Hepatocyte (in vitro differentiated cells): ENCODE measurements at regions not wholly inside any gene's neighbourhood (a gene's known extent, or its start where the extent isn't known, plus 50 kb on each side); places are given as distances from the start of the nearest gene placed in this dataset.
A peak's percentile ranks its signal among the peaks of the same experiment; 100 is the strongest.

Source experiments
- DNase-seq: peaks from one replicate; pipeline ENCODE4 v3.0.0-alpha.2; 2016; ENCODE audit warnings: low spot score
- H2AFZ ChIP-seq: fragments of 200-600 bp; sonication (generic); 2 replicates; pipeline ENCODE4 v1.6.0; 2016; ENCODE audit warnings: antibody characterized with exemption, mild to moderate bottlenecking
- H3K27ac ChIP-seq: fragments of 200-600 bp; sonication (generic); 2 replicates; pipeline ENCODE4 v1.5.1; 2016; ENCODE audit warnings: mild to moderate bottlenecking
- H3K27me3 ChIP-seq: fragments of 200-600 bp; sonication (generic); 2 replicates; pipeline ENCODE4 v1.6.1; 2016
- H3K36me3 ChIP-seq: fragments of 200-600 bp; sonication (generic); replicated peaks from 2 replicates; pipeline ENCODE4 v1.5.1; 2016; ENCODE audit warnings: low read depth; ENCODE audit not compliant: insufficient read depth
- H3K4me1 ChIP-seq: fragments of 200-600 bp; sonication (generic); 2 replicates; pipeline ENCODE4 v1.5.1; 2016; ENCODE audit warnings: mild to moderate bottlenecking, moderate library complexity; ENCODE audit not compliant: insufficient read depth
- H3K4me2 ChIP-seq: fragments of 200-600 bp; sonication (generic); 2 replicates; pipeline ENCODE4 v1.6.0; 2016
- H3K4me3 ChIP-seq: fragments of 200-600 bp; sonication (generic); 2 replicates; pipeline ENCODE4 v1.5.1; 2016; ENCODE audit warnings: mild to moderate bottlenecking
- H3K79me2 ChIP-seq: fragments of 200-600 bp; sonication (generic); 2 replicates; pipeline ENCODE4 v1.6.0; 2017; ENCODE audit warnings: mild to moderate bottlenecking
- H3K9me2 ChIP-seq: fragments of 200-600 bp; sonication (generic); replicated peaks from 2 replicates; pipeline ENCODE4 v1.6.0; 2017; ENCODE audit warnings: mild to moderate bottlenecking; ENCODE audit not compliant: insufficient read depth
- H3K9me3 ChIP-seq: fragments of 200-600 bp; sonication (generic); 2 replicates; pipeline ENCODE4 v1.5.1; 2016; ENCODE audit warnings: low read depth, mild to moderate bottlenecking
- H4K20me1 ChIP-seq: fragments of 200-600 bp; sonication (generic); 2 replicates; pipeline ENCODE4 v1.6.0; 2016; ENCODE audit warnings: mild to moderate bottlenecking; ENCODE audit not compliant: insufficient read depth, poor library complexity, severe bottlenecking
- EZH2 ChIP-seq: fragments of 200-600 bp; sonication (generic); IDR thresholded peaks from 2 replicates; pipeline ENCODE4 v1.6.1; 2016; ENCODE audit warnings: antibody characterized with exemption, mild to moderate bottlenecking, borderline replicate concordance
- EZH2phosphoT487 ChIP-seq: fragments of 200-600 bp; sonication (generic); IDR thresholded peaks from one replicate; pipeline ENCODE4 v1.6.1; 2018; ENCODE audit warnings: antibody characterized with exemption, mild to moderate bottlenecking, low read depth, moderate library complexity; ENCODE audit not compliant: unreplicated experiment, severe bottlenecking
- WGBS: methylation state at CpG from one replicate; pipeline ENCODE4 v1.1.6; 2016; ENCODE audit warnings: low lambda C conversion rate; ENCODE audit errors: missing lambda C conversion rate; 5-methylcytosine and 5-hydroxymethylcytosine counted together
- TF ChIP-seq, protein P1 (sequence below): fragments of 200-600 bp; sonication (generic); IDR thresholded peaks from 2 replicates; pipeline ENCODE4 v1.5.1; 2016; ENCODE audit warnings: antibody characterized with exemption, mild to moderate bottlenecking; ENCODE audit not compliant: poor library complexity

DNA sequence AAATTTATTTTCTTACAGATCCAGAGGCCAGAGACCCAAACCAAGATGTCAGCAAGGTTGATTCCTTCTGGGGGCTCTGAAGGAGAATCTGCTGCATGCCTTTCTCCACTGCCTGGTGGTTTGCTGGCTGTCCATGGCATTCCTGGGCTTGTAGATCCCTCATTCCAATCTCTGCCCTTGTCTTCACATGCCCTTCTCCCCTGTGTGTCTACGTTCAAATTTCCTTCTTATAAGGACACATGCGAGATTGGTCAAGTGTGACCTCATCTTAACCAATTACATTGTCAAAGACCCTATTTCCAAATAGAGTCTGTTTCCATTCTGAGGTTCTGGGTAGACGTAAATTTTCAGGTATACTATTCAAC is 84.5 kb upstream of the RAI14 start:
- no peak for DNase-seq
- H2AFZ ChIP-seq: no peak overlapping the region
- no peaks in the 10 kb centered on the region for H3K27me3 ChIP-seq
- H3K9me3 ChIP-seq: no peaks in the 10 kb centered on the region
- WGBS: 88% methylated on average over 3 of the region's 3 CpGs
- H3K4me1 ChIP-seq: peaks cover 4% of the 10 kb centered on the region
- H3K36me3 ChIP-seq: no peaks in the 10 kb centered on the region
- H3K4me2 ChIP-seq: no peak overlapping the region
- TF ChIP-seq EZH2phosphoT487 (no peak), EZH2 (no peak)
- TF ChIP-seq, protein P1, sequence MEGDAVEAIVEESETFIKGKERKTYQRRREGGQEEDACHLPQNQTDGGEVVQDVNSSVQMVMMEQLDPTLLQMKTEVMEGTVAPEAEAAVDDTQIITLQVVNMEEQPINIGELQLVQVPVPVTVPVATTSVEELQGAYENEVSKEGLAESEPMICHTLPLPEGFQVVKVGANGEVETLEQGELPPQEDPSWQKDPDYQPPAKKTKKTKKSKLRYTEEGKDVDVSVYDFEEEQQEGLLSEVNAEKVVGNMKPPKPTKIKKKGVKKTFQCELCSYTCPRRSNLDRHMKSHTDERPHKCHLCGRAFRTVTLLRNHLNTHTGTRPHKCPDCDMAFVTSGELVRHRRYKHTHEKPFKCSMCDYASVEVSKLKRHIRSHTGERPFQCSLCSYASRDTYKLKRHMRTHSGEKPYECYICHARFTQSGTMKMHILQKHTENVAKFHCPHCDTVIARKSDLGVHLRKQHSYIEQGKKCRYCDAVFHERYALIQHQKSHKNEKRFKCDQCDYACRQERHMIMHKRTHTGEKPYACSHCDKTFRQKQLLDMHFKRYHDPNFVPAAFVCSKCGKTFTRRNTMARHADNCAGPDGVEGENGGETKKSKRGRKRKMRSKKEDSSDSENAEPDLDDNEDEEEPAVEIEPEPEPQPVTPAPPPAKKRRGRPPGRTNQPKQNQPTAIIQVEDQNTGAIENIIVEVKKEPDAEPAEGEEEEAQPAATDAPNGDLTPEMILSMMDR: no peak
- H3K9me2 ChIP-seq: no peaks in the 10 kb centered on the region
- no peaks in the 10 kb centered on the region for H4K20me1 ChIP-seq
- no peaks in the 10 kb centered on the region for H3K79me2 ChIP-seq
- H3K4me3 ChIP-seq: no peak overlapping the region
- peak overlapping the region; percentile 45 for H3K27ac ChIP-seq

DNA sequence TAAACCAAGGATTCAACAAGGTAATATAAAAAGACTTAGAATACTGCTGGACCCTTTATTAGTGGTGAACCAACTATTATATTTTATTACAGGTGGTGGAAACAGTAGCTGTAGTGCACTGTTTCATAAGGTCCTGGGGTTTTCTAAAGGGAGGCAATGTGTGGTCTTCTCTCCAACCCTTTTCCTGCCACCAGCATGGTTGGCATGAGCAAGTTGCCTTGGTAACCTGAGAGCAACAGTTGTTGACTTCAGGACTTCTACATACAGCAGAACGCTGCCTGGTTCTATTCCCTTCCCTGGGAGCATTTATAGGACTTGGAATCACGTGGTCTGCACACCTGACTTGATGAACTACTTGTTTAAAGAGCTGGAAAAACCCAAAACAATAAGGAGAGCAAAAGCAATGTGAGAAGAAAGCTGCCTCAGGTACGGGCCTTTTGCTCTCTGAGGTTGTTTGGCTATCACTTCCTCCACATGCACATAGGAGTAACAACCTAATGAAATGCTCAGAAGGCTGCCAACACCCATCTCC is 81.1 kb upstream of the RAI14 start:
- Histone ChIP-seq H3K27ac (no peak overlapping the region), H3K79me2 (no peaks in the 10 kb centered on the region), H3K36me3 (no peaks in the 10 kb centered on the region), H3K4me1 (peaks cover 4% of the 10 kb centered on the region), H3K9me3 (no peaks in the 10 kb centered on the region), H4K20me1 (no peaks in the 10 kb centered on the region), H3K4me2 (no peak overlapping the region), H3K27me3 (no peaks in the 10 kb centered on the region), H3K9me2 (no peaks in the 10 kb centered on the region), H3K4me3 (no peak overlapping the region), H2AFZ (no peak overlapping the region)
- no peak for TF ChIP-seq EZH2
- no peak for TF ChIP-seq EZH2phosphoT487
- TF ChIP-seq, protein P1: no peak
- DNase-seq: no peak
- WGBS: 52% methylated on average over 3 of the region's 3 CpGs

DNA sequence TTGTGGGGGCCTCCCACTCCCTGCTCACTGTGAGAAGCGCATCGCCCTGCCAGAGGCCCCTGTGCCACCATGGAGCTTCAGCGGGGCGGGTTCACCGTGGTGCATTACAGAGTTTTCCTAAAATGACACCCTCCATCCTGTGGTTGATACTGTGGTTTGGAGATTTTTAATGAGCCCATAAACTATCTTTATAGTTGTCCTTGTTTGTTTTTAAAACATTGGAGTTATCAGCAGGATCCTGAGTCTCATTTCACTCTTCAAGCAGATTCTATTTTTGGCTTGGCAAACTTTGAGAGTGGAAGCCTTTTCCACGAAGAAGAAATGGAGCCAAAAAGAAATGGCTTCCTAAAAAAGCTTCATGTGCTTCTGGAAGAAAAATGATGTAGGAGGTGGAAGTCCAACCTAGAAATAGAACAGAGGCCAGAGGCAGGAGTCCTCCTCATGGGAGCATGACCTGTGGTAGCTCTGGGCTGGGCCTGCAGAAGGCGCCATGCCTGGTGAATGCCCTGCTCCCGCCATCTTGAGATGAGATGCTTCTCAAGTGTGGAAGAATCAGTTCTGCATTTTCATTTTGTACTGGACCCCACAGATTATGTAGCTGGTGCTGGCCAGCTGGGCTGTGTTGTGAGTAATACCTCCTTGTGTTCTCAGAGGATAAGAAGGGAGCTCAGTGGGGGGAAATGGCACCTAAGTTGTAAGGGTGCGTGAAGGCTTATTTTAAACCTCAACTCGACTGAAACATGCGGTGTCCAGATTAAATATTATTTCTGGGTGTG is 79.0 kb upstream of the RAI14 start:
- H3K9me2 ChIP-seq: no peaks in the 10 kb centered on the region
- no peaks in the 10 kb centered on the region for H3K9me3 ChIP-seq
- no peak for TF ChIP-seq EZH2phosphoT487
- TF ChIP-seq, protein P1: no peak
- no peak for TF ChIP-seq EZH2
- no peaks in the 10 kb centered on the region for H3K79me2 ChIP-seq
- peaks cover 4% of the 10 kb centered on the region for H3K4me1 ChIP-seq
- no peak overlapping the region for H3K4me2 ChIP-seq
- no peaks in the 10 kb centered on the region for H3K27me3 ChIP-seq
- no peak overlapping the region for H3K4me3 ChIP-seq
- H4K20me1 ChIP-seq: no peaks in the 10 kb centered on the region
- DNase-seq: no peak
- H2AFZ ChIP-seq: no peak overlapping the region
- 76% methylated on average over 11 of the region's 11 CpGs for WGBS
- H3K27ac ChIP-seq: no peak overlapping the region
- no peaks in the 10 kb centered on the region for H3K36me3 ChIP-seq
